Right lobe of liver (tissue), 4 donors: ENCODE measurements at regions not wholly inside any gene's neighbourhood (a gene's known extent, or its start where the extent isn't known, plus 50 kb on each side); places are given as distances from the start of the nearest gene placed in this dataset.

Experiments
- CTCF ChIP-seq, 4 donors: fragments of 200-600 bp in 3 of 4; fragments of 450-650 bp in 1 of 4; IDR thresholded peaks; one replicate each; pipeline versions ENCODE4 v1.5.1 to v1.8.0; 2016 to 2022; ENCODE audit warnings: antibody characterized with exemption in 4 of 4, mild to moderate bottlenecking in 2 of 4
- POLR2A ChIP-seq: fragments of 450-650 bp; IDR thresholded peaks from one replicate; pipeline ENCODE4 v1.6.1; 2017; ENCODE audit warnings: antibody characterized with exemption, mild to moderate bottlenecking
- donor health status: DM: no; HTN: no; CAD: no.
- donor health status: DM: no; HTN: no; CAD: no.
- donor health status: DM: no; HTN: yes; CAD: no.

- TF ChIP-seq POLR2A (no peak), CTCF (IDR thresholded peaks at IDR 0.05) (no peak)
Measured at GRCh38 chr3:40817017-40817416, 292.3 kb downstream of the ZNF621 start.
